K562 (cell line): ENCODE measurements at regions not wholly inside any gene's neighbourhood (a gene's known extent, or its start where the extent isn't known, plus 50 kb on each side); places are given as distances from the start of the nearest gene placed in this dataset.

Experiments
- BMI1 ChIP-seq: fragments of 150-350 bp; IDR thresholded peaks from 2 replicates; pipeline ENCODE4 v1.6.1; 2014; ENCODE audit warnings: low read length
- CBFB ChIP-seq: sonication (generic); formaldehyde crosslinking; IDR thresholded peaks from 2 replicates; pipeline ENCODE4 v1.4.0; 2020; ENCODE audit warnings: mild to moderate bottlenecking, missing genetic modification reagents
- CREB1 ChIP-seq, 2 experiments: sonication (generic) in 1 of 2; formaldehyde crosslinking in 1 of 2; IDR thresholded peaks; 2 replicates each; pipeline versions ENCODE4 v1.6.1 to v1.8.0; 2012 to 2022; ENCODE audit warnings: inconsistent platforms in 1 of 2, mild to moderate bottlenecking in 1 of 2, missing genetic modification reagents in 1 of 2, moderate library complexity in 1 of 2
- EP300 ChIP-seq: IDR thresholded peaks from 2 replicates; pipeline ENCODE4 v1.6.1; 2012; ENCODE audit warnings: low read length, improper control_type of control experiment
- FOXJ3 ChIP-seq: sonication (generic); formaldehyde crosslinking; IDR thresholded peaks from 2 replicates; pipeline ENCODE4 v1.4.0; 2020; ENCODE audit warnings: mild to moderate bottlenecking, missing genetic modification reagents
- HDAC2 ChIP-seq: fragments of 450-650 bp; IDR thresholded peaks from 2 replicates; pipeline ENCODE4 v1.6.1; 2016; ENCODE audit warnings: mild to moderate bottlenecking
- IRF2 ChIP-seq: sonication (generic); formaldehyde crosslinking; IDR thresholded peaks from 2 replicates; pipeline ENCODE4 v1.8.1; 2022; ENCODE audit warnings: mild to moderate bottlenecking, missing genetic modification reagents
- NELFE ChIP-seq: IDR thresholded peaks from 2 replicates; pipeline ENCODE4 v1.6.1; 2011; ENCODE audit warnings: mild to moderate bottlenecking; ENCODE audit not compliant: insufficient read depth, insufficient read length
- POLR2A ChIP-seq: fragments of 450-650 bp; conservative IDR thresholded peaks from 2 replicates; pipeline ENCODE4 v1.6.1; 2016
- POLR2AphosphoS2 ChIP-seq: IDR thresholded peaks from 2 replicates; pipeline ENCODE4 v1.6.1; 2012; ENCODE audit warnings: low read length, improper control_type of control experiment
- ZFPM2 ChIP-seq: fragments of 250-450 bp; sonication (Bioruptor Pico); IDR thresholded peaks from 2 replicates; pipeline ENCODE4 v1.5.1; 2022; ENCODE audit warnings: mild to moderate bottlenecking
- ZNF121 ChIP-seq: sonication (generic); formaldehyde crosslinking; conservative IDR thresholded peaks from 2 replicates; pipeline ENCODE4 v1.8.0; 2022; ENCODE audit warnings: missing genetic modification reagents
- TF ChIP-seq, protein P1 (sequence below): fragments of 250-450 bp; sonication (Bioruptor Pico); IDR thresholded peaks from 2 replicates; pipeline ENCODE4 v1.9.0; 2021; ENCODE audit warnings: mild to moderate bottlenecking, inconsistent platforms
- TF ChIP-seq, protein P2 (sequence below), 3 experiments: IDR thresholded peaks in 2 of 3; conservative IDR thresholded peaks in 1 of 3; 2 replicates each; pipeline ENCODE4 v1.5.1; 2011 to 2012; ENCODE audit warnings: low read length in 3 of 3, mild to moderate bottlenecking in 3 of 3, control low read depth in 2 of 3, improper control_type of control experiment in 1 of 3, inconsistent platforms in 1 of 3, low read depth in 1 of 3, mixed read lengths in 1 of 3, moderate library complexity in 1 of 3; ENCODE audit not compliant: insufficient read depth in 2 of 3

DNA sequence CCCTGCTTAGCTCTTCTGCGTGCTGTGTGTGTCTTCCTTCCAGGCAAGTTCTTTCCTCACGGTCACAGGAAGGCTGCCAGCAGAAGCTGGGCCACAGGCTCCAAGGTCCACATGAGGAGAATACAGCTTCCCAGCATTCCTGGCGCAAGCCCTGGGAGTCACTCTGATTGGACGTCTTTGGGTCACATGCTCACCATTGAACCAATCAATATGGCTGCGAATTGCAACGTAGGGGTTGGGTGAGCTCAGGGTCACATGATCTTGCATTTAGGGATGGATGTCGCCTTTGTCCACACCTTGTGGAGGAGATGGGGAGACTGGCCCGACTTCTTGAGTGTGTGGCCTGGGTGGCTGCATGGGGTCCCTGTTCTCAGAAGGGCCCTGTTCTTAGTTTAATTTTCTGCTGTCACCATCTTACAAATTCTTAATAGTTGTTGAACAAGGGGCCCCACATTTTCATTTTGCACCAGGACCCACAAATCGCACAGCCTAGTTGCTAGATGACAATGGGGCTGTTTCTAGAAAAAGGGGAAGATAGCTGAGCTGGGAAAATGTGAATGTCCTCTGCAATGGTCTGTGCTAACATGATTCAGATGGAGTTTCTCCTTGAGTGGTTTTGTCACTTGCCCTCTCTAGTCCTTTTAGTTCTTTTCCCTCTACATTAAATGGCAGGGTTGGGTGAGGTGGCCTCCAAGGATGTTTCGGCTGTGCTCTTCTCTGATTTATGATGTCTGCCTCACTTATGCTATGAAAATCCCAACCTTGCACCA lies 149.6 kb downstream of the CDH26 start:
- TF ChIP-seq, protein P1, sequence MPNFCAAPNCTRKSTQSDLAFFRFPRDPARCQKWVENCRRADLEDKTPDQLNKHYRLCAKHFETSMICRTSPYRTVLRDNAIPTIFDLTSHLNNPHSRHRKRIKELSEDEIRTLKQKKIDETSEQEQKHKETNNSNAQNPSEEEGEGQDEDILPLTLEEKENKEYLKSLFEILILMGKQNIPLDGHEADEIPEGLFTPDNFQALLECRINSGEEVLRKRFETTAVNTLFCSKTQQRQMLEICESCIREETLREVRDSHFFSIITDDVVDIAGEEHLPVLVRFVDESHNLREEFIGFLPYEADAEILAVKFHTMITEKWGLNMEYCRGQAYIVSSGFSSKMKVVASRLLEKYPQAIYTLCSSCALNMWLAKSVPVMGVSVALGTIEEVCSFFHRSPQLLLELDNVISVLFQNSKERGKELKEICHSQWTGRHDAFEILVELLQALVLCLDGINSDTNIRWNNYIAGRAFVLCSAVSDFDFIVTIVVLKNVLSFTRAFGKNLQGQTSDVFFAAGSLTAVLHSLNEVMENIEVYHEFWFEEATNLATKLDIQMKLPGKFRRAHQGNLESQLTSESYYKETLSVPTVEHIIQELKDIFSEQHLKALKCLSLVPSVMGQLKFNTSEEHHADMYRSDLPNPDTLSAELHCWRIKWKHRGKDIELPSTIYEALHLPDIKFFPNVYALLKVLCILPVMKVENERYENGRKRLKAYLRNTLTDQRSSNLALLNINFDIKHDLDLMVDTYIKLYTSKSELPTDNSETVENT (CRISPR knock-in tag): no peak
- TF ChIP-seq, protein P2, sequence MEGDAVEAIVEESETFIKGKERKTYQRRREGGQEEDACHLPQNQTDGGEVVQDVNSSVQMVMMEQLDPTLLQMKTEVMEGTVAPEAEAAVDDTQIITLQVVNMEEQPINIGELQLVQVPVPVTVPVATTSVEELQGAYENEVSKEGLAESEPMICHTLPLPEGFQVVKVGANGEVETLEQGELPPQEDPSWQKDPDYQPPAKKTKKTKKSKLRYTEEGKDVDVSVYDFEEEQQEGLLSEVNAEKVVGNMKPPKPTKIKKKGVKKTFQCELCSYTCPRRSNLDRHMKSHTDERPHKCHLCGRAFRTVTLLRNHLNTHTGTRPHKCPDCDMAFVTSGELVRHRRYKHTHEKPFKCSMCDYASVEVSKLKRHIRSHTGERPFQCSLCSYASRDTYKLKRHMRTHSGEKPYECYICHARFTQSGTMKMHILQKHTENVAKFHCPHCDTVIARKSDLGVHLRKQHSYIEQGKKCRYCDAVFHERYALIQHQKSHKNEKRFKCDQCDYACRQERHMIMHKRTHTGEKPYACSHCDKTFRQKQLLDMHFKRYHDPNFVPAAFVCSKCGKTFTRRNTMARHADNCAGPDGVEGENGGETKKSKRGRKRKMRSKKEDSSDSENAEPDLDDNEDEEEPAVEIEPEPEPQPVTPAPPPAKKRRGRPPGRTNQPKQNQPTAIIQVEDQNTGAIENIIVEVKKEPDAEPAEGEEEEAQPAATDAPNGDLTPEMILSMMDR (IDR thresholded peaks at IDR 0.05 in 2 of 3, conservative IDR thresholded peaks at IDR 0.05 in 1 of 3; ENCODE audit: insufficient read depth in 2 of 3, low read depth in 1 of 3, low read length in 3 of 3): no peak
- TF ChIP-seq ZFPM2 (no peak), POLR2AphosphoS2 (no peak), CBFB (no peak), EP300 (no peak), ZNF121 (CRISPR knock-in tag) (no peak), CREB1 (IDR thresholded peaks at IDR 0.05) (no peak), CREB1 (CRISPR knock-in tag; IDR thresholded peaks at IDR 0.05) (no peak), BMI1 (no peak), FOXJ3 (no peak), NELFE (no peak), IRF2 (CRISPR knock-in tag) (no peak), HDAC2 (no peak), POLR2A (no peak)
